GM19025 (cell line): ENCODE measurements at regions not wholly inside any gene's neighbourhood (a gene's known extent, or its start where the extent isn't known, plus 50 kb on each side); places are given as distances from the start of the nearest gene placed in this dataset.
"Not testable (repeated sequence)": the region's sequence is repeated elsewhere in the genome, so short reads cannot be mapped to it uniquely, and the experiment has no call there.

Experiments
- ATAC-seq: cut with Tn5 transposase; IDR thresholded peaks from one replicate; pipeline ENCODE4 v1.9.1; 2021; ENCODE audit warnings: mild to moderate bottlenecking, low read depth, moderate library complexity; ENCODE audit not compliant: unreplicated experiment

GRCh38 chr13:76634431-76635191 is 251.6 kb downstream of the KCTD12 start:
- ATAC-seq, result no peak

GRCh38 chr13:76632401-76633044 is 253.7 kb downstream of the KCTD12 start:
- ATAC-seq, result no peak

GRCh38 chr13:76630629-76631230 is 255.5 kb downstream of the KCTD12 start:
- ATAC-seq, result no peak

DNA sequence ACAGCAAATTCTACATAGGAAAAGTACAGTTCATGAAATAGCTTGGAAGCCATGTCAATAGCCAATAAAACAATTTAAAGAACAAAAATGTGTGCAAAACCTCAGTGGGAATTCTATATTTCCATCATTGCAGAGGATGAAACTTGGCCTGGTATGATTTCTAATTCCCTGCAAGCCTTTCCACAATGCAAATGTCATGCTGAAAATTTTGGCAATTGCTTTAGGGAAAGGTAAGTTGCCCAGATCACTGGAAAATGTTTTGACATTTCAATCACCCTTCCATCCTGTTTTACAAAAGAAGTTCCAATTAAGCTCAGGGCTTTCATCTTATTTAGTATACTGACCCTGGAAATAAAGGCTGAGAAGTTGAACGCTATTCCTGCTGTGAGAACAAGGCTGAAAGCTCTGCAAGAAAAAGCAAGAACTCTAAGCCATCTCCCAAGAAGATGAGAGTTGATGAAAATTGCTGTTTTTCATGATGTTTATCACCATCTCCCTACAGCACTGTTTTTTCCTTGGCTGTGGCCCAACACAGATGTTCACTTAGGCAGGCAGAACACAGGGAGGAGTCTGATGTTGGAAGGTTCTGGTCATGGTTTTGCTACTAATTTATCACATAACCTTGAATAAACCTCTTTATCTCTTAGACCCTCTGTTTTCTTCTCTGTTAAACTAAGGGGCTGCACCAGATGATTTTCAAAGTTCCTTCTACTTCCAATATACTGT is 263.7 kb downstream of the KCTD12 start:
- no peak for ATAC-seq

DNA sequence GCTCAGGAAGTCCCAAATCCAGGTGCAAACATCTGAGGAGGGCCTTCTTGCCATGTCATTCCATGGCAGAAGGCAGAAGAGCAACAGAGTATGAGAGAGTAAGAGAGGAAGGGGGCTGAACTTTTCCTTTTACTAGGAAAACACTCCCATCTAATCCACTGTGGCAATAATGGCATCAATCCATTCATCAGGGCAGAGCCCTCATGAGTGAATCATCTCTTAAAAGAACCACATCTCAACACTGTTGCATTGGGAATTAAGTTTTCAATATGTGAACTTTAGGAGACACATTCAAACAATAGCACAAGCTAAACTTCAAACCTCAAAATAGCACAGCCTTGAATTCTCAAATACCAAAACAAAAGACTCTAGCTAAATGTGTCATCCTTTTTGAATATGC is 264.5 kb downstream of the KCTD12 start:
- no peak for ATAC-seq

DNA sequence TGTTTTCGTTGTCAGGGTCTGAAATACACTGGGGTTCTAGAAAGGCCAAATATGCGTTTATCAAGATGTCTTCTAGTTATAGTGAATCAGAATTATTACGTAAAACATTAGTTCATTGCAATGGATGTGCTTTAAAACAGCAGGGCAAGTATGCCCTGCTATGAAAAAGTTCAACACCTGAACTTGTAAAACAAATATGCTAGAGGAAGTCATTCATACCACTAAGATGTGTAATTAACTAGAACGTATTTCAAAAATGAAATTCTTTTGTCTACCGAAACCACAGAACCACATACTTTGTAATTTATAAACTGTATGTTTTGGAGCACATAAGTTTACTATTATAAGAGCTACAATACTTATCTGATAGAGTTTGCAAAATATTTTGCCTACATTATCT is 266.2 kb downstream of the KCTD12 start:
- no peak for ATAC-seq

DNA sequence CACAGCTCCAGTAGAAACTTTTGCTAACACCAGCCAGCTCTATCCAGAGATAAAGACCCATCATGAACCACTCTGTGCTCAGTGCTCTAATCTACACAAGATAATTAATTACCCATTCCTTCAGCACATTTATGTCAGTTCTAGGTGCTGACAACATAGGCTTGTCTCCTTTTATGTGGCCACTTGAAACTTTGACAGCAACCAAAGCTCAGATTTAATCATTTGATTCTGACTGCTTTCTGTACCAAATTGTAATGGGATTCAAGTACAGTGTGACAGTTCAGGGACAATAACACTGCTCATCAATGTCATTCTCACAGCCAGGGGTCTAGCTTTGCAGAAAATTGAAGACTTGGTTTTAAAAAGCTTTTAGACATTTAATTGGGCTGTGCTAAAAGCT is 266.6 kb downstream of the KCTD12 start:
- no peak for ATAC-seq

- no peak for ATAC-seq
Measured at GRCh38 chr13:76610819-76611415, 275.3 kb downstream of the KCTD12 start.

DNA sequence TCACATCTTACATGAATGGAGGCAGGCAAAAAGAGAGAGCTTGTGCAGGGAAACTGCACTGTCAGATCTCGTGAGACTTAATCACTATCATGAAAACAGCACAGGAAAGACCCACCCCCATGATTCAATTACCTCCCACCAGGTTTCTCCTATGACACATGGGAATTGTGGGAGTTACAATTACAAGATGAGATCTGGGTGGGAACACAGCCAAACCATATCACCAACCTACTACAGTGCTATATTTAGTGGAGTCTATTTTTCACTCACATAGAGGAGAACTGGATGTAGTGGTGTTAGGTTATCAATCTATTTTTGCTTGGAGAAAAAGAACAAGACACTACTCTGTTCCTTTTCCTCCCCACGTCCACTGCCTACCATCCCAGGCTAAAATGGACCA is 276.6 kb downstream of the KCTD12 start:
- ATAC-seq, result no peak

- ATAC-seq, result no peak
Measured at GRCh38 chr13:76607866-76608265, 278.3 kb downstream of the KCTD12 start.

- ATAC-seq, result no peak
Measured at GRCh38 chr13:76600081-76600480, 286.1 kb downstream of the KCTD12 start.

- ATAC-seq, result no peak
Measured at GRCh38 chr13:76597868-76598267, 288.3 kb downstream of the KCTD12 start.

- no peak for ATAC-seq
Measured at GRCh38 chr13:76596216-76596615, 290.0 kb downstream of the KCTD12 start.

GRCh38 chr13:76594435-76594834 is 291.8 kb downstream of the KCTD12 start:
- ATAC-seq, result no peak

- no peak for ATAC-seq
Measured at GRCh38 chr13:76586842-76587241, 299.4 kb downstream of the KCTD12 start.

DNA sequence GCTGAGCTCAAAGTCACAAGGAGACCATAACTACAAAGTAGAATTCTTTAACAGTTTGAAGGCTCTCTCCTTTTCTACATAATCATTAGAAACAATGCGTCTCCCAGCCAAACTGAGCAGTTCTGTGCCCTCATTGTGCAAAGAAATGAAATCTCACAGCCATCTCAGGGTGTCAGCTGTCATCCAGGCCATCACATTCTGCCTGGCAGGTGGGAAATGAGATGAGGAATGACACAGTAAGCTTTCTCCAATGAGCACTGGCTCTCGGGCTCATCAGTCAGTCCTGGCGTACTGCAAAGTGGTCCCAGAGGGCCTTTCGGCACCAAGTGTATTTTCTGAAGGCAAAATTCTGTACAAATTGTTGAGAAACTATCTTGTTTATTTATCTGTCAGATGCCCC is 306.5 kb downstream of the KCTD12 start:
- ATAC-seq, result no peak

- ATAC-seq, result not testable (repeated sequence)
Measured at GRCh38 chr13:76575634-76576033, 310.6 kb downstream of the KCTD12 start.

GRCh38 chr13:76570510-76570971 is 315.7 kb downstream of the KCTD12 start:
- no peak for ATAC-seq

DNA sequence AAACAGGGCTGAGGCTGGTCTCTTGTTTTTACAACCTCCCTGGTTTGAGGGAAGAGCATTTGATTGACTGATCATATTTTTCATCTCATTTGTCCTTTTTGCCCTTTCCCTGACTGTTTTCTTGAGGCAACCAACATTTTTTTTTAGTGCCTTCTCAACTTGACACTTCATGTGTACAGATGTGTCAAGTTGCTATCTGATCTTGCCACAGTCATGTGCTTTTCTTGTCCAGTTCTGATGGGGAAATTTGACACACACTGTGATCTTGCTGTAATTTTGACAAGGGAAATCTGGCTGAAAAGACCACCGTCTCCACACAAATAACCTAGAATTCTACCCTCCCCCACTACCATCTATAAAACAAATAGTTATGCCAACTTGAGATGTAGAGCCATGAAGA is 329.6 kb downstream of the KCTD12 start:
- ATAC-seq, result no peak

DNA sequence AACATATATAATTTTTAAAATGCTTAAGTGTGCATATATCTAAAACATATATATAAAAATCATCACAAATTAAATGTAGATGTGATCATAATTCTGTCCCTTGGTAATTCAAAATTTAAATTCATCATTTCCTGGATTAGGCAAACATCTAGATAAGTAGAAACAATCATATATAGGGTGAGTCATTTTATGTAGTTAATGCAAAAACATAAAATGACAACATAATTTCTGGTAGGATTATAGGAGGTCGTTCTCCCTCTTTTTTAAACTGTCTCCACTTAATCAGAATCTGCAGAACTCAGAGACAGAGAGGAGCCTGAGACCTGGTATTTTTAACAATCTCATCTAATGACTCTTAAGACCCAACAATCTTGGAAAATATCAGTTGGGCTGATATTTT is 333.4 kb downstream of the KCTD12 start:
- no peak for ATAC-seq
